SHP77 treated with DMSO at 0.1 percent for 48 hours (cell line): ENCODE measurements at regions not wholly inside any gene's neighbourhood (a gene's known extent, or its start where the extent isn't known, plus 50 kb on each side); places are given as distances from the start of the nearest gene placed in this dataset.

ENCODE experiments used
- DNase-seq: peaks from one replicate; lab custom pipeline; 2025; lab: John Stamatoyannopoulos, UW

DNA sequence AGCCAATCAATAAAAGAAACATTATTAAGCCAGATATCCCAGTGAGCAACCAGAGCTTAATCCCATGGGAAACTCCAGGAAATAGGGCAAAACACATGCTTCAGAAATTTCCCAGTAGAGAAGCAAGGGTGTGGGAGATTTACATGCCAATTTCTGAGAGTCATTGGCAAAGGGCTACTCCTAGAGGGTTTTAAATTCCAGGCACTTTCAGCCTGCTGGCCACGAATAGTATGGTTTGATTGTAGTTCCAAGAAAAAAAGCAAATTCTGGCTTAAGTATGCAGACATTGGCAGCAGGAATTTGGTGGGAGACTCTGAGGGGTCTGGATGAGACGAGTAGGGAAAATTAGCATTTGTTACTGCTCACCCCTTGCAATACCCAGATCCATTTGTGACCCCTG, 402.1 kb upstream of the SUCLG2 start:
- no peak for DNase-seq

DNA sequence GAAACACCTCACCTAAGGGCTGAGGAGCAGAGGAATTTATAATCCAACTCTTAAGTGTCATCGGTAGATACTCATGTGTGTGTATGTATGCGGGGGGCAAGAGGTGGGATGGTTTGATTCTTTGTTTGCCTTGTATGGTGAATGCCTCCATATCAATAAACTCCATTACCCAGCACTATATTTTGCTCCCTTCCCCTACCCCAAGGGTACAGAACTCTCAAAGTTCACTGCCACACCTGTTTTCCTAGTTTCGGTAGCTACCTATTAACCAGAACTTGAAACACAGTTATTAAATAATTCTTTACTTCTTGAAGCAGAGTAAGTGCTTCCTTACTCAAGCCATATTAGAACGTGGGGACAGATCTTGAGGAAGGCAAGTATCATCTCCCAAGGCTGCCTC, 400.8 kb upstream of the SUCLG2 start:
- DNase-seq, result no peak

DNA sequence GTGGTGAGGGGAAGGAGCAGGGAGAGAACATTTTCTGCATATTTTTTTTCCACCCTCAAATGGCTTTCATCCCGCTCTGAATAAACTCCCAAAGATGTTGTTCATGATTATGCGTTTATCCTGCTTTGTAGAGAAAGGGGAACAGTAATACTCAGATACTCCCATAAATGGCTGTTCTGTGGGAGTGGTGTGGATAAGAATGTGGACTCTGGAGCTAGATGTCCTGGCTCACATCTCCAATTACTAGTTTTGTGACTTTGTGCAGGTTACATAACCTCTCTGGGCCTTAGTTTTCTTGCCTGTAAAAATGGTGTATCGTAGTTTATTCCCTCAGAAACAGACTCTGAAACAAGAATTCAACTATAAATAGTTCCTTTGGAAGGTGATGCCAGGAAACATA, 395.4 kb upstream of the SUCLG2 start:
- no peak for DNase-seq

DNA sequence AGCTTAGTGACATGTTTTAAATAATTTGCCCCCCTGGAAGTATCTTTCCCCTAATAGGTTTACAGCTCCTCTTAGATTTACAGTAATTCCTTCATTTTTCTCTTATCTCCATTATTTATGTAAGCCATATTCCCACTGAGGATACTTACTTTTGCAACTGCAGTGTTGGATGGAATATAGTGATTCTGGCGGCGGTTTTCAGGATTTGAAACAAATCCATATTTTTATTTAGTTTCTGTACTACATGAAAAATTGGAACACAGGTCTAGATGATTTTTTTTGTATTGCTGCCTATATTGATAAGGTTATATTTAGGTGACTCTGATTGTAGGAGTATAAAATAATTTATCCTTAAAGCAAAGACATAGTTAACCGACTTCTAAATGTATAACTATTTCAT, 391.6 kb upstream of the SUCLG2 start:
- DNase-seq, result no peak

DNA sequence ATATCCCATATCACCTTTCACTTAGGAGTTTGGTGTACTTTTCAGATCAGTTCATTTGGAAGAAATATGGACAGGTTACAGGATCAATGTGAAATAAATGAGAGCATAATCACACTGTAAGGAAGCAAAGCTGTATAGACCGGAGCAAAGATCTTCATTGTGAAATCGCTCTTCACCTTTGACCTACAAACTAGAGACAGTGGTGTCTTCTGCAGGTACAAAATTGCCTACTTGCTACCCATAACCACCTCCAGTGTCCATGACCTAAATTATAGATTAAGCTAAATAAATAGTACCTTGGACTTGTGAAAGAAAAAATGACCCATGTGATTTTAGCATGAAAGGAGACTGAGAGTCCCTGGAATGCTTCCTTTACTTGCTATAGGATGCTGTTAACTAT, 379.5 kb upstream of the SUCLG2 start:
- DNase-seq, result no peak

DNA sequence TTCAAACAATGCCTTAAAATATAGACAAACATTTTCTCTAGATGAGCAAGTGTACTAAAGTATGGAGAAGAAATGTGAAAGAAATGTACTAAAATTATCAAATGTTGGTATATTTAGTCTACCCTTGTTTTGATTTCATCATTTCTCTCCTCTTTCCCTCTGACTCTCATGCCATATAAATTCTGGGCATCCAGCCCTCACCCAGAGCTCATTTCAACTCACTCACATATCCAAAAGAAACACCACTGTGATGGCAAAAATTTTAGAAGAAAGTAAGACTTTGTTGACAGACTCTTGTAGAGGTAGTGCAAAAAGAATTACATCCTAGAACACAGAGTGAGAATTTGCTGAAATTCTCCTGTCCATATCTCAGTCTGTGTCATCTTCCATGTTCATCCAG, 377.8 kb upstream of the SUCLG2 start:
- DNase-seq, result no peak

DNA sequence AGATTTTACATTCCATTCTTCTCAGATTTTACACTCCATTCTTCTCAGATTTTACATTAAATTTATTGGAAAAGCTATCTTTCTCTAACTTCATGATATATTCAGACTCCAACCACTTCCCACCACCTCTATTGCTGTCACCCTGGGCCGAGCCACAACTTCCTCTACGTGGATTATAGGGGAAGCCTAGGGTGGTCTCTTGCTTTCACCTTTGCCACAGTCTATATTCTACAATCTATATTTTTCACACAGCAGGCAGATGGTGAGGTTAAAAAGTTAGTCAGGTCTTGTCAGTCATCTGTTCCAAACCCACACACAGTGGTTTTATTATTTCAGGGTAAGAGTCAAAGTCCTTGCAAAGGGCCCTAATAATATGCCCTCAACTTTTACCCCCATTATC, 370.8 kb upstream of the SUCLG2 start:
- no peak for DNase-seq

DNA sequence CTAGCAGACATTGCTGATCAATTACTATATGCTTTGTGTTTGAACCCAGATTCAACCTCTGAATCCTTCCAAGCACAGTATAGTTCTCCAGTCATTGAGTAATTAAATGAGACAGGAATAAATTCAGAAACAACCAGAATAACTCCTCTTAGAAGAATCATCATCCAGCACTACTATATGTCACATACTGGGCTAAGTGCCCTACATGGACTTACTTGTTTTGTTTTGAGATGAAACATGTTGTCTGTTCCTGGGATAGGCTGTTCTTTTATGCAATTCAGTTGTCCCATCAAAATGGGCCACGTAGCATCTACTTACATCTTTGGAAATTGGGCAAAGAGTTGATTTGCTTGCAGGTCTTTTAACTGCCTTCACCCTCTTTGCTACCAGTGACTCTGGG, 365.5 kb upstream of the SUCLG2 start:
- no peak for DNase-seq

DNA sequence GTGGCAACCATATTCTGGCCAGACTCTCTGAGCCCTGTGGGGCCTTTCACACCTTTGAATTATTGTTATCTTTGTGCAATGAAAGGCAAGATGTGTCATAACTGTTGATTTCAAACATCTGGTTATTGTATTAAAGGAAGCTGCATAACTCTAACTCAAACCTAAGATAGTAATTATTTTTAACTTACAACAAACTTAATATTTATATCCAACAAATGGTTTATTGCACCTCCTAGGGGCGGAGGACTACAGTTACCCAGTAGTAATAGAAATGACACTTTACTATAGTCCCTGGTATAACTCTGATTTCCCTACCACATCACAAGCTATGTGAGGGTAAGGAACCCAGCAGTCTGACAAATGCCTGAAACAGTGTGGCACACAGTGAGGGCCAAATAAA, 363.9 kb upstream of the SUCLG2 start:
- DNase-seq, result no peak

DNA sequence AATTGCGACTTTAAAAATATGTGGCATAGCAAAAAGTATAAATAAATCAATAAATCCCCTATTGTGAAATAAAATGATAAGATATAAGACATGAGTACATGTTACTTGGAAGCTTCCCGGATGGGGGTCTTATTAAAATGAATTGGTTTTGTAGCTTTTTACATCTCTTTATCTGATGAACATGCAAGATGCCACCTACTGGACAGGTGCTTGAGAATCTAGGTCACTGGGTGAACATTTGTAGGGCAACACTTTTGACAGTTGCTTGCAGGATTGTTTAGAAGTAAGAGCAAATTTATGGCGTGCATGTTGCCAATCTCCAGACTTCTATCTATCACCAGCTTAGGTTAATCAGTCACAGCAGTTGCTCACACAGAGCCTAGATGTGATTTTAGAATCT, 362.7 kb upstream of the SUCLG2 start:
- DNase-seq, result no peak

DNA sequence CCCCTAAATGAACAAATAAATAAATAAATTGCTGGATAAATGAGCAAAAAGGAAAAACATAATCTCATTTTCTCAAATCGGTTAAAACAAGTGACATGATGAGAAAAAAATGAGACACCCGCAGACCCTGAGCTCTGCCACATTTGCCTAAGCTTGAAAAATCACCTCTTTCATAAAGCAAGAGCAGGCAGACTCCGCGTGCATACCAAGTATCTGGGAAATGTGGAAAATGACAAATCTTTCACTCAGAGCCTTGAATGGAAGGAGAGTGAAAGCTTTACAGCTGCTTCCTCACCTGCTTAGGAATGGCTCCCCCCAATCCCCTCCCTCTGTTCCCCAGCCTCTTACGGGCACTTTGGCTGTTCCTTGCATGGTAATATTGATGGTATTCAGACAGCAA, 355.5 kb upstream of the SUCLG2 start:
- no peak for DNase-seq

DNA sequence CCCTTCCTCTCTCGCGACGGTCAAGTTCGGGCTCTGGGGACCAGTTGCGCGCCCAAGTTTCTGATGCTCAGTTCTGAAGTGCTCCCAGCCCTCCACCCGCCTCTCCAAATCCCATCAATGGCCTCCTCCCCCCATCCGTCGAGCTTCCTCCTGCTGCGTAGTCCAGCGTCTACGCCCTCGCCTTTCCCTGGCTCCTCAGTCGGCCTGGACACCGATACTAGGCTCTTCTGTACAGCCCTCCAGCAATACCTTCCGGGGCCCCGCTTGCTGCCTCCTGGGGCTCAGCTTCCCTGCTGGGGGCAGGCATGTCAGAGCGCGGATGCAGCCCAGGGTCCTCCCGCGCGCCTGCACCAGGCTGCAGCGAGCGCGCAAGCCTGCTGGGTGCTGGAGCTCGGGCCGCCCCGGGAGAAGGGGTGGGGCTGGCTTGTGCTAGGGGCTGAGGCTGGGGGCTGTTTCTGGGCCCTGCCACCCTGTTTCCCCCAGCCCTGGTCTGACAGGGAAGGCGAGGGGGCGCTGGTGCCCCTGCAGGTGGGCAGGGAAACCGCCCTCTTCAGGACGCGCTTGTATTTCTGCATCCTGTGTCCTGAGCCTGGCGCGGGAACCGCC, 353.3 kb upstream of the SUCLG2 start:
- no peak for DNase-seq

DNA sequence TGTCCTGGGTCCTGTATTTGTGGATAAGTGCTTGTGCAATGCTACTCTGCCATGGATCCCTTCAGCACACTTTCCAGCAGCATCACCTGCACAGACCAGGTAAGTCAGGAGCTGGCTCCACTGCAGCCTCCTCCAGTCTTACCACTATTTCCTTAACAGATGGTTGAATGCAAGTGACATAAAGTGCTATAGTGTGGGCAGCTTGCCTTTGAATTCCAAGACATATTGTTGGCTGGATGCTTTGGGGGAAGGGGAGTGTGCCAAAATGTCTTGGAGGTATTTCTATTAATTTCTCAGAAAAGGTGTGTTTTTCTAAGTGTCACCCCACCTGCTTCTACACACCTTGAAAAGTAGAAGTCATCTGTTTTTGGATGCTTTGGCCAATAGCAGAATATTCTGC, 352.2 kb upstream of the SUCLG2 start:
- DNase-seq, result no peak

DNA sequence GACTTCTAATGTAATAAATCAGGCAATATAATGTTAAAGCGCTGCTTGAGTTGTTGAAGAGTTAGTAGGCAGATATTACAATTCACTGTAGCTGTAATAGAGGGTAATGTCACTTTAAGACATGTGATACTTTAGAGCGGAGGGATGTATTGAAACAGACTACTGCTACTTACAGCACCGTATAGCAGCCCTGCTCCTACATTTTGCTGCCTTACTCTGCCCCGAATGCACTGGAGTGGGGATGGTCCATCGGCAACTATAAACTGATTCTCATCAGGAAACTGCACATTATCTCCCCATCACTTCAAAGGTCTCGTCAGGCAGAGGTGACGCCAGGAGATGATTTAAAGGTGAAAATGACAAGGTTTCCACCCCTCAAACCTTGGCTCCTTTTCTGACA, 349.7 kb upstream of the SUCLG2 start:
- DNase-seq, result no peak

DNA sequence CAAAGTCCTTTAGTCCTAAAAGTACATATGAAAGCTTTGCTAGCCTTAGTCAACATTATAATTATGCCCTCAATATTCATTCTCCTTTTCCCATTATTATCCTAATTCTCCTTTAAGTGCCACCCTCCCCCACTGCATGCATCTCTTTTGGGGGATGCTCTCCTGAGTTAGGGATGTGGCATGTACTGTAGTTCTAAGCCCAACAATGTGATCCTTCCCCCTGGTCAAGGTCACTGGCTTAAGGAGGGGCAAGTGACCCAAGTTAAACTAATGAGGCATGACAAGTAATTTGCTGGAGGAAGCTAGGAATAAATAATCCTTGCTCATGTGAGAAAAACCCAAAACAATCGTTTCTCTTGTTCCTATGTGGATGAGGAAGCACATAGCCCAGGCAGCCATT, 343.9 kb upstream of the SUCLG2 start:
- no peak for DNase-seq

DNA sequence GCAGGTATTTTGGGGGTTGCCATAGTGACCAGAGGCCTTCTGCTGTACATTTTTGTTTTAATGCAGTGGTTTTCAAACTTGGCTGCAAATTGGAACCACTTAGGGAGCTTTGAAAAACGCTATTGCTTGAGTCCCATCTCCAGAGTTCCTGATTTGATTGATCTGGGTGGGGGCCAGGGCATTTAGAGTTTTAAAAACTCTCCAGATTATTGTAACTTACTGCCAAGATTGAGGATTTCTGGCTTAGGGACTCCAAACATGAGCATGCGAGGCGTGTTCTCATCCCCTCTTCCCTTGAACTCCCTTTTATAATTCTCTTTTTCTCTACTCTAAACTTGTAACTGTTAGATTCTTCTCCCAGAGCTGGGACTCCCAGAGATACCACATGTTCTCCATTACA, 340.8 kb upstream of the SUCLG2 start:
- DNase-seq, result no peak

DNA sequence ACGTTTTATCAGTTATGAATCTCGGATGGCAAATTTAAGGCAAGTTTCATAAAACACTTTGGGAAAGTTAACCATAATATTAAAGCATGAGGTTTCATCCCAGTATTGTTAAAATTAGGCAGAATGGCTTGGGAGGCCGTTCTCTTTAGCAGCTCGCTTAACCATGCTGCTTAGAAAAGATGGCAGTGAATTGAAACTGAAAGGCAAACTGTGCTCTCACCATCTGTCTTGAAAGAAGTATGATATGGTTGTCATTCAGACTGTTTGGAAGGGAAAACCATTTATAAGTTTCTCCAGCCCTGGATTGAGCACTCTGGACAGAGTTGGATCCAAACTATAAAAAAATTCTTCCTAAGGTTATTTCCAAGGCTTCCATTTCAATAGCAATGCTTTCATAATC, 332.3 kb upstream of the SUCLG2 start:
- no peak for DNase-seq

DNA sequence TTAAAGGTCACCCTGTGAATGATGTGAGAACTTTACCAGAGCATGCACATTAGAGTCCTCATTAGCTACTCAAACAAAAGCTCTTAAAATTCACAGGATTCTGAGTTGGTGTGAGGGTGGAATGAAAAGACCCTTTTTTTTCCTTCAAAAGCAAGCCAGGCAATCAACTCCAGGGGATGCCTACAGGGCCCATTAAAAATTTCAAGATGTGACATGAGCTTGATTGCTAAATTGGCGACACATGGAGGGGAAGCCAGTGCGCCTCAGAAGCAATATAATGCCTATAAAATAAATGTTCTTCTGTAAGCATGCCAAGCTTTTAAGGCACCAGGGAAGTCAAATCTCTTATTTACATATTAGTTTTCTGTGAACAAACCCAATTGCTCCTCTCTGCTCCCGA, 328.8 kb upstream of the SUCLG2 start:
- no peak for DNase-seq

DNA sequence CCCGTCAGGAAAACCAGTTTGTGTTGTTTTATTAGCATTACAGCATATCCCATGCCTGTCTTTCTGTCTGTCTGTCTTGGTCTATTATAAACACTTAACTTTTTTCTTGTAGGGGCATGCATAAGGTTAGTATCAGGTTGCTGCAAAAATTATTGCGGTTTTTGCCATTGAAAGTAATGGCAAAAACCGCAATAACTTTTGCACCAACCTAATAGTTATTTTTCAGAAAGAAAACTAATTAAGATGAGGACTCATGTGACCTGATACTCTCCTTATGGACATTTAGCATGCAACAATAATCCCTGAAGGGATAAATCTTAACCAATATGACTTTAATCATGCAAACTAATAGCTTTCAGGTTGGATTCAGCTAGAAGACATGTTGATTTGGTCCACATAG, 326.7 kb upstream of the SUCLG2 start:
- no peak for DNase-seq

DNA sequence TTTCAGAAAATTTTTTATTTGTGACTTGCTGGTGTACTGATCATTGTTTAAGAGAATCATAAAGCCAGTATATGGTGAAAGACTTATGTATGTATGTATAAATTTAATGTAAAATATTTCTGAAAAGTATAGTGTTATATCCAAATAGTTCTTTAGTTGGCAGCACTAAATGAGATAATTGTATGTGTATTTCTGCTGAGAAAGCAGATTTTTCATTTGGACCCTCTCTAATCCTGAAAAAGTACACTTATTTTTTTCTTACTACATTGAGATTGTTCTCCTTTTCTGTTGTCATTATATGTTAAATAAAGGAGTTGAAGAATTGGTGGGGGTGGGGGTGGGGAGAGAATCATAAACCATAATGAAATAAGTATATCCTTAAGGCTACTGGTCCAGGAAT, 324.9 kb upstream of the SUCLG2 start:
- DNase-seq, result no peak

DNA sequence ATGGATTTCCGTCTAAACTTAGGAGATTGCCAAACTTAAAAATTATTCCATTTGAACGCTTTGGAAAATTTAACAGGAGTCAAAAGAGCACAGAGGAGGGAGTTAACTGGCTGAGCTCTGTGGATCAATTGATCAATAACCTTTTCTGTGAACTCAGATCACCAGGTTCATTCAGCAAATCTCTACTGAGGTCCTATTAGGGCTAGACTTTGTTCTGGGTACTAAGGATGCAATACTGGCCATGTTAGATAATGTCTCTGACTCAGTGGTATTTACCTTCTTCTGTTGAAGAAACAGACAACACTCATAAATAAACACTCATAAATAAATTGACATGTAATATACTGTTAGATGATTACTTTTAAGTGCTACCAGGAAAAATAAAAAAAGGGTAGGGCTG, 323.4 kb upstream of the SUCLG2 start:
- no peak for DNase-seq

DNA sequence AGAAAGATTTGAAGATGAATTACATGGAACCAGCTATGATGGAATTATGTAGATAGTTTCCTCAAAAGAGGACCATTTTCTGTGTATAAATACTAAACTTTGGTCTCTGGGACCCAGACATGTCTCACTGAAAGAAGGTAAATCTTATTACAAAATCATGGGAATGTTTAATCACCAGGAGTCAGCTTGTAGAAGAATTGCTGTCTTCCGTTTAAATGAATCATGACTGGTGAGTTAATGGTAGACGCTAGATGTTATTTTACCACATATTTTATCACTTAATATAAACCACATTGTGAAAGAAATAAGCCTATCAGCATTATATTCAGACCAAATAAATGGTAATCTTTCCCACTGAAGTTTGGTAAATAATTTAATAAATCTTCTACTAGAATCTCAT, 322.3 kb upstream of the SUCLG2 start:
- DNase-seq, result no peak

DNA sequence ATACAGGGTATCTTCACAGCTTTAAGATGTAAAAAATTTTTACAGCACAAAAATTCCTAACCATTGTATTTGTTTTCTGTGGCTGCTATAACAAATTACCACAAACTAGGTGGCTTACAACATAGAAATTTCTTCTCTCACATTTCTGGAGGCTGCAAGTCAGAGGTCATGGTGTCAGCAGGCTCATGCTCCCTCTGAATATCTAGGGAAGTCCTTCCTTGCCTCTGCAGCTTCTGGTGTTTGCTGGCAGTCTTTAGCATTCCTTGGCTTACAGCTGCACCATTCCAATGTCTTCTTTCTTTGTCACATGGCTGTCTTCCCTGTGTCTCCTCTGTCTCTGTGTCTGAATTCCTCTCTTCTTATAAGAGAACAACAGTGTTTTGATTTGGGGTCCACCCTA, 310.2 kb upstream of the SUCLG2 start:
- no peak for DNase-seq

DNA sequence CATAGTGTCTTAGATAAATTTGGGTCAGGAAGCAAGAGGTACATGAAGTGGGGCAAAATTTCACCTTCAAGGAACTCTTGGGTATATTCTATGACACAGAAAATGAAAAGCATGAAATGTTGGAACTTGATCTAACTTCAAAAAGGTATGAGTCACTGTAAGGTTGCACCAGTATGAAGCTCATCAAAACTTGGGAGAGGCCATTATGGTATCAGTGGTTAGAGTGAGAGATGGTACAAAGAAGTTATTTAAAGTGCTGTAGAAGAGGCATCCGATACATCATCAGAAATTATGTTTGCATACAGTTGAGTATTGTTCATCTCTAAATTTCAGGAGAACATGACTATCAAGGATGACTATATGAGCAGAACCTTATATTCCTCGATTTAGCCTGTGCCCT, 302.9 kb upstream of the SUCLG2 start:
- DNase-seq, result no peak
